SK-N-SH treated with all-trans-retinoic acid at 6 μM for 48 hours (cell line): ENCODE measurements at regions not wholly inside any gene's neighbourhood (a gene's known extent, or its start where the extent isn't known, plus 50 kb on each side); places are given as distances from the start of the nearest gene placed in this dataset.
"Not testable (repeated sequence)": the region's sequence is repeated elsewhere in the genome, so short reads cannot be mapped to it uniquely, and the experiment has no call there.

Source experiments
- ATAC-seq: fragments of 200-7000 bp; cut with Tn5 transposase; 3 replicates; pipeline ENCODE4 v1.9.1; 2020; ENCODE audit warnings: mild to moderate bottlenecking, moderate library complexity
- ARNTL ChIP-seq: fragments of 450-650 bp; formaldehyde crosslinking; IDR thresholded peaks from 2 replicates; pipeline ENCODE4 v1.5.0; 2020; ENCODE audit warnings: low read depth, mild to moderate bottlenecking, moderate library complexity, borderline replicate concordance
- BACH2 ChIP-seq: fragments of 250-450 bp; sonication (Bioruptor Pico); IDR thresholded peaks from 2 replicates; pipeline ENCODE4 v1.9.0; 2021; ENCODE audit warnings: mild to moderate bottlenecking, borderline replicate concordance
- CREB5 ChIP-seq: fragments of 250-450 bp; sonication (Bioruptor Pico); IDR thresholded peaks from 2 replicates; pipeline ENCODE4 v1.5.1; 2020; ENCODE audit warnings: low read depth, mild to moderate bottlenecking, moderate library complexity
- CSDC2 ChIP-seq: fragments of 250-450 bp; sonication (Bioruptor Pico); IDR thresholded peaks from 2 replicates; pipeline ENCODE4 v1.5.0; 2020; ENCODE audit warnings: mild to moderate bottlenecking, moderate library complexity
- CSRNP3 ChIP-seq: fragments of 250-450 bp; sonication (Bioruptor Pico); IDR thresholded peaks from 2 replicates; pipeline ENCODE4 v1.5.1; 2021; ENCODE audit warnings: mild to moderate bottlenecking, moderate library complexity
- ESRRG ChIP-seq: fragments of 250-450 bp; sonication (Bioruptor Pico); IDR thresholded peaks from 2 replicates; pipeline ENCODE4 v1.6.1; 2021; ENCODE audit warnings: mild to moderate bottlenecking
- ISL1 ChIP-seq: fragments of 250-450 bp; sonication (Bioruptor Pico); IDR thresholded peaks from 2 replicates; pipeline ENCODE4 v2.1.2; 2022; ENCODE audit warnings: mild to moderate bottlenecking, moderate library complexity
- OSR1 ChIP-seq: fragments of 250-450 bp; sonication (Bioruptor Pico); IDR thresholded peaks from 2 replicates; pipeline ENCODE4 v1.8.0; 2022; ENCODE audit warnings: moderate library complexity, mild to moderate bottlenecking, inconsistent platforms
- POU6F1 ChIP-seq: fragments of 250-450 bp; sonication (Bioruptor Pico); IDR thresholded peaks from 2 replicates; pipeline ENCODE4 v1.8.0; 2021; ENCODE audit warnings: low read depth, mild to moderate bottlenecking, moderate library complexity, borderline replicate concordance
- PPARA ChIP-seq: fragments of 250-450 bp; sonication (Bioruptor Pico); IDR thresholded peaks from 2 replicates; pipeline ENCODE4 v1.5.0; 2020; ENCODE audit warnings: mild to moderate bottlenecking, borderline replicate concordance
- RARB ChIP-seq: fragments of 250-450 bp; sonication (Bioruptor Pico); IDR thresholded peaks from 2 replicates; pipeline ENCODE4 v1.8.0; 2021; ENCODE audit warnings: mild to moderate bottlenecking, moderate library complexity
- SNAI2 ChIP-seq: fragments of 250-450 bp; sonication (Bioruptor Pico); IDR thresholded peaks from 2 replicates; pipeline ENCODE4 v1.5.0; 2020; ENCODE audit warnings: mild to moderate bottlenecking, moderate library complexity
- TCF4 ChIP-seq: fragments of 250-450 bp; sonication (Bioruptor Pico); IDR thresholded peaks from 2 replicates; pipeline ENCODE4 v1.8.0; 2021; ENCODE audit warnings: mild to moderate bottlenecking, moderate library complexity, borderline replicate concordance
- TOX ChIP-seq: fragments of 250-450 bp; sonication (Bioruptor Pico); IDR thresholded peaks from 2 replicates; pipeline ENCODE4 v1.8.0; 2021; ENCODE audit warnings: mild to moderate bottlenecking, moderate library complexity, borderline replicate concordance
- TSHZ2 ChIP-seq: fragments of 250-450 bp; sonication (Bioruptor Pico); IDR thresholded peaks from 2 replicates; pipeline ENCODE4 v1.5.0; 2020; ENCODE audit warnings: mild to moderate bottlenecking, moderate library complexity
- ZC3H10 ChIP-seq: fragments of 250-450 bp; sonication (Bioruptor Pico); IDR thresholded peaks from 2 replicates; pipeline ENCODE4 v1.5.1; 2021; ENCODE audit warnings: mild to moderate bottlenecking, moderate library complexity
- ZFP3 ChIP-seq: fragments of 250-450 bp; sonication (Bioruptor Pico); IDR thresholded peaks from 2 replicates; pipeline ENCODE4 v1.5.0; 2020; ENCODE audit warnings: mild to moderate bottlenecking, moderate library complexity
- ZNF70 ChIP-seq: fragments of 450-650 bp; formaldehyde crosslinking; IDR thresholded peaks from 2 replicates; pipeline ENCODE4 v1.5.0; 2020; ENCODE audit warnings: mild to moderate bottlenecking, moderate library complexity
- ZNF8 ChIP-seq: fragments of 450-650 bp; formaldehyde crosslinking; IDR thresholded peaks from 2 replicates; pipeline ENCODE4 v1.5.0; 2020; ENCODE audit warnings: mild to moderate bottlenecking, moderate library complexity

GRCh38 chr1:182205351-182206022 lies 144.0 kb upstream of the ZNF648 start:
- TF ChIP-seq TOX (CRISPR knock-in tag) = no peak
- TF ChIP-seq SNAI2 (CRISPR knock-in tag) = no peak
- TF ChIP-seq TCF4 (CRISPR knock-in tag) = no peak
- no peak for TF ChIP-seq OSR1 (CRISPR knock-in tag)
- no peak for TF ChIP-seq ZFP3 (CRISPR knock-in tag)
- no peak for TF ChIP-seq ISL1 (CRISPR knock-in tag)
- no peak for TF ChIP-seq ZNF8 (CRISPR knock-in tag)
- TF ChIP-seq CREB5 = no peak
- TF ChIP-seq ZC3H10 (CRISPR knock-in tag) = no peak

GRCh38 chr1:182203191-182203875 lies 141.8 kb upstream of the ZNF648 start:
- TF ChIP-seq ZFP3 (CRISPR knock-in tag) (no peak), ESRRG (CRISPR knock-in tag) (no peak), PPARA (no peak), OSR1 (CRISPR knock-in tag) (no peak), CSRNP3 (CRISPR knock-in tag) (no peak), ZNF70 (CRISPR knock-in tag) (no peak), ZNF8 (CRISPR knock-in tag) (no peak), BACH2 (CRISPR knock-in tag) (no peak), ARNTL (CRISPR knock-in tag) (no peak), POU6F1 (CRISPR knock-in tag) (no peak), ISL1 (CRISPR knock-in tag) (no peak), TSHZ2 (CRISPR knock-in tag) (no peak)
- no peak for ATAC-seq

More at GRCh38 chr1:182205351-182206022, 144.0 kb upstream of the ZNF648 start:
- no peak for ATAC-seq

- ATAC-seq = not testable (repeated sequence)
Observed at GRCh38 chr1:182201490-182201889, 140.0 kb upstream of the ZNF648 start.

GRCh38 chr1:182200025-182200812 lies 138.7 kb upstream of the ZNF648 start:
- ATAC-seq = no peak

More at GRCh38 chr1:182200025-182200812, 138.7 kb upstream of the ZNF648 start:
- TF ChIP-seq ZNF70 (CRISPR knock-in tag) = no peak
- TF ChIP-seq TSHZ2 (CRISPR knock-in tag) = no peak
- no peak for TF ChIP-seq TCF4 (CRISPR knock-in tag)
- TF ChIP-seq ISL1 (CRISPR knock-in tag) = no peak
- no peak for TF ChIP-seq CSDC2
- TF ChIP-seq ZFP3 (CRISPR knock-in tag) = no peak
- no peak for TF ChIP-seq RARB
- TF ChIP-seq POU6F1 (CRISPR knock-in tag) = no peak
